Endothelial cell of umbilical vein (primary cell): ENCODE measurements at regions not wholly inside any gene's neighbourhood (a gene's known extent, or its start where the extent isn't known, plus 50 kb on each side); places are given as distances from the start of the nearest gene placed in this dataset.

Experiments used
- BruUV-seq: library from RNA; stranded (reverse); fragments of 400-500 nt; replicated peaks from 2 replicates; lab custom pipeline; 2021; lab: Mats Ljungman, UMichigan
- CTCF ChIA-PET: fragments of 300-600, 350-600 bp; sonication (Branson Sonifier 250); formaldehyde crosslinking; loops from one replicate; lab custom pipeline; 2021; ENCODE audit warnings: antibody characterized with exemption, inconsistent platforms; lab: Charles Lee
- POLR2A ChIA-PET: fragments of 300-600, 350-600 bp; sonication (Branson Sonifier 250); formaldehyde crosslinking; loops from one replicate; lab custom pipeline; 2021; ENCODE audit warnings: antibody characterized with exemption, inconsistent platforms; lab: Charles Lee
- DNase-seq: peaks from one replicate; pipeline ENCODE4 v3.0.0-alpha.2; 2011; ENCODE audit warnings: low read depth, low spot score
- FAIRE-seq: peaks from 2 replicates; lab custom pipeline; 2011; peaks lifted over from hg19 to GRCh38; lab: Jason Lieb, UNC
- H2AFZ ChIP-seq: 2 replicates; pipeline ENCODE4 v1.6.0; 2012; ENCODE audit warnings: low read depth, low read length, control low read depth, inconsistent platforms
- H3K27ac ChIP-seq: 2 replicates; pipeline ENCODE4 v1.5.1; 2011; ENCODE audit warnings: low read depth, mild to moderate bottlenecking, control low read depth, low read length, moderate library complexity; ENCODE audit not compliant: insufficient read depth
- H3K27me3 ChIP-seq, 2 experiments: 2 replicates each; pipeline versions ENCODE4 v1.6.0 to v1.6.1; 2011; ENCODE audit warnings: low read length in 2 of 2, mixed read lengths in 1 of 2; ENCODE audit not compliant: control insufficient read depth in 2 of 2, insufficient read depth in 2 of 2
- H3K36me3 ChIP-seq, 2 experiments: 2 replicates in 1 of 2; 3 replicates in 1 of 2; pipeline ENCODE4 v1.5.1; 2011; ENCODE audit warnings: low read length in 2 of 2, mild to moderate bottlenecking in 1 of 2, moderate library complexity in 1 of 2; ENCODE audit not compliant: control insufficient read depth in 2 of 2, insufficient read depth in 2 of 2; ENCODE audit errors: extremely low read depth in 1 of 2
- H3K4me1 ChIP-seq: 3 replicates; pipeline ENCODE4 v1.5.1; 2011; ENCODE audit warnings: mild to moderate bottlenecking, low read length; ENCODE audit not compliant: control insufficient read depth, insufficient read depth; ENCODE audit errors: extremely low read depth
- H3K4me2 ChIP-seq: 2 replicates; pipeline ENCODE4 v1.6.1; 2011; ENCODE audit warnings: low read length, control low read depth, mixed read lengths; ENCODE audit not compliant: insufficient read depth
- H3K4me3 ChIP-seq, 3 experiments: fragments of 200-600 bp in 1 of 3; sonication (generic), shearing (Covaris generic) in 1 of 3; replicated peaks in 1 of 3; 2 replicates each; pipeline ENCODE4 v1.5.1; 2011 to 2016; ENCODE audit warnings: control low read depth in 3 of 3, low read length in 3 of 3, mild to moderate bottlenecking in 2 of 3, inconsistent platforms in 1 of 3, low read depth in 1 of 3, moderate library complexity in 1 of 3; ENCODE audit not compliant: insufficient read depth in 1 of 3
- H3K79me2 ChIP-seq: 2 replicates; pipeline ENCODE4 v1.6.0; 2012; ENCODE audit warnings: low read length, inconsistent platforms; ENCODE audit not compliant: control insufficient read depth, insufficient read depth
- H3K9ac ChIP-seq: replicated peaks from 2 replicates; pipeline ENCODE3; 2011; ENCODE audit warnings: low read length, control low read depth; ENCODE audit not compliant: insufficient read depth; ENCODE audit errors: extremely low read depth
- H3K9me1 ChIP-seq: replicated peaks from 3 replicates; pipeline ENCODE4 v1.6.0; 2011; ENCODE audit warnings: mild to moderate bottlenecking, low read length; ENCODE audit not compliant: control insufficient read depth, insufficient read depth; ENCODE audit errors: extremely low read depth
- H3K9me3 ChIP-seq: replicated peaks from 2 replicates; pipeline ENCODE4 v1.5.1; 2012; ENCODE audit warnings: low read length, inconsistent platforms; ENCODE audit not compliant: control insufficient read depth, insufficient read depth
- H4K20me1 ChIP-seq: replicated peaks from 2 replicates; pipeline ENCODE3; 2011; ENCODE audit warnings: mild to moderate bottlenecking, low read length; ENCODE audit not compliant: control insufficient read depth, insufficient read depth; ENCODE audit errors: extremely low read depth
- EZH2 ChIP-seq: IDR thresholded peaks from 2 replicates; pipeline ENCODE4 v1.6.1; 2012; ENCODE audit warnings: borderline replicate concordance, low read depth, mild to moderate bottlenecking, moderate library complexity, low read length, inconsistent platforms; ENCODE audit not compliant: severe bottlenecking
- FOS ChIP-seq: IDR thresholded peaks from 2 replicates; pipeline ENCODE4 v1.6.1; 2011; ENCODE audit warnings: mild to moderate bottlenecking, low read length, moderate library complexity, borderline replicate concordance; ENCODE audit not compliant: insufficient read depth
- GATA2 ChIP-seq: IDR thresholded peaks from 2 replicates; pipeline ENCODE4 v1.7.0; 2011; ENCODE audit warnings: low read depth, mild to moderate bottlenecking, moderate library complexity, mixed read lengths, low read length; ENCODE audit not compliant: insufficient read length, insufficient read depth
- JUN ChIP-seq: IDR thresholded peaks from 2 replicates; pipeline ENCODE4 v1.6.1; 2011; ENCODE audit warnings: borderline replicate concordance, low read depth; ENCODE audit not compliant: insufficient read length, insufficient read depth
- MYC ChIP-seq: IDR thresholded peaks from one replicate; pipeline ENCODE4 v1.6.1; 2011; ENCODE audit warnings: mild to moderate bottlenecking, low read depth, low read length
- POLR2A ChIP-seq: IDR thresholded peaks from 2 replicates; pipeline ENCODE4 v1.6.1; 2012; ENCODE audit warnings: low read depth, mild to moderate bottlenecking, control low read depth, low read length
- POLR2AphosphoS5 ChIP-seq: IDR thresholded peaks from 2 replicates; pipeline ENCODE4 v1.6.1; 2012; ENCODE audit warnings: low read depth, mild to moderate bottlenecking, control low read depth, low read length, moderate library complexity; ENCODE audit not compliant: insufficient read depth
- dilution Hi-C: fragments of 300-500 bp; cut with MboI; formaldehyde crosslinking; loops from one replicate; pipeline ENCODE4 v1.15.0; 2019; ENCODE audit warnings: low sequenced_read_pairs; ENCODE audit not compliant: extremely low pct_ligation_motif_present
- intact Hi-C: fragments of 100-400 bp; cut with micrococcal nuclease; formaldehyde crosslinking; loops from one replicate; pipeline ENCODE4 v1.10.0; 2022
- TF ChIP-seq, protein P1 (sequence below): IDR thresholded peaks from 2 replicates; pipeline ENCODE4 v1.6.1; 2011; ENCODE audit not compliant: insufficient read depth, insufficient read length
- TF ChIP-seq, protein P2 (sequence below), 2 donors: IDR thresholded peaks; 1 replicate in 1 of 2; 2 replicates in 1 of 2; pipeline ENCODE4 v1.5.1; 2011; ENCODE audit warnings: low read length in 2 of 2, mild to moderate bottlenecking in 2 of 2, moderate library complexity in 2 of 2, control low read depth in 1 of 2, inconsistent platforms in 1 of 2, low read depth in 1 of 2; ENCODE audit not compliant: insufficient read depth in 1 of 2; ENCODE audit errors: extremely low read depth in 1 of 2

DNA sequence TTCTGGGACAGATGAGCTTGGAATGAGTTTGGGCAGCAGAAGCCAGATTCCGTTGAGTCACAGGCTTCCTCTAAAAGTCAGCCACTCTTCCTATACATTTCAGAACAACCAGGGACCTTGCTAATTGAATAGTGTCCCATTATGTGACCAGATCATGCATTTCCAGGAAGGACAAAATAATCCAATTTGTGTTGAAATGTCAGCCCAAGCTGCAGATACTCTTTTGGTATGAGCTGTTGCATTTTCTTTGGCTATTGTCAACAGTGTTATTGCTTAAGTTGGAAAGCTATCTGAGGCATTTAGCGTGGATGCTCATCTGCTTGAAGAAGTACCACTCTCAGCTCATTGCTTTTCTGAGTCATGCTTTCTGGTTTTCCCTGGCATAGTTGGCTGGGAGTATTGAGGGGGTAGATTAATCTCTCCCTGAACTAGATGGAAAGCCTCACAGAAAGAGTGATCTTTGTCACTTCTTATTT lies 223.7 kb upstream of the HABP2 start:
- Histone ChIP-seq H3K4me2 (no peak overlapping the region), H3K27me3 (no peaks in the 10 kb centered on the region), H3K9me3 (no peaks in the 10 kb centered on the region), H4K20me1 (no peaks in the 10 kb centered on the region), H3K79me2 (no peaks in the 10 kb centered on the region), H3K27ac (no peak overlapping the region), H3K9me1 (no peaks in the 10 kb centered on the region), H3K4me3 (no peak overlapping the region), H3K9ac (no peak overlapping the region), H3K36me3 (no peaks in the 10 kb centered on the region), H3K4me1 (peaks cover 6% of the 10 kb centered on the region), H2AFZ (no peak overlapping the region)
- BruUV-seq, result no TSS peak
- FAIRE-seq (no peak), DNase-seq (no peak)
- POLR2A ChIA-PET, result no interaction called here
- CTCF ChIA-PET, result interaction anchor here (1.4 to 1.5 kb wide), 2 partner anchors 10 to 56 kb away, joined by 4 to 5 read pairs; no protein-coding TSS in a partner anchor
- intact Hi-C loops, result no loop called here
- TF ChIP-seq POLR2A (no peak), JUN (no peak), POLR2AphosphoS5 (no peak), GATA2 (no peak), MYC (no peak), EZH2 (no peak), FOS (no peak)
- TF ChIP-seq, protein P1, sequence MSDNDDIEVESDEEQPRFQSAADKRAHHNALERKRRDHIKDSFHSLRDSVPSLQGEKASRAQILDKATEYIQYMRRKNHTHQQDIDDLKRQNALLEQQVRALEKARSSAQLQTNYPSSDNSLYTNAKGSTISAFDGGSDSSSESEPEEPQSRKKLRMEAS, result no peak
- TF ChIP-seq, protein P2, sequence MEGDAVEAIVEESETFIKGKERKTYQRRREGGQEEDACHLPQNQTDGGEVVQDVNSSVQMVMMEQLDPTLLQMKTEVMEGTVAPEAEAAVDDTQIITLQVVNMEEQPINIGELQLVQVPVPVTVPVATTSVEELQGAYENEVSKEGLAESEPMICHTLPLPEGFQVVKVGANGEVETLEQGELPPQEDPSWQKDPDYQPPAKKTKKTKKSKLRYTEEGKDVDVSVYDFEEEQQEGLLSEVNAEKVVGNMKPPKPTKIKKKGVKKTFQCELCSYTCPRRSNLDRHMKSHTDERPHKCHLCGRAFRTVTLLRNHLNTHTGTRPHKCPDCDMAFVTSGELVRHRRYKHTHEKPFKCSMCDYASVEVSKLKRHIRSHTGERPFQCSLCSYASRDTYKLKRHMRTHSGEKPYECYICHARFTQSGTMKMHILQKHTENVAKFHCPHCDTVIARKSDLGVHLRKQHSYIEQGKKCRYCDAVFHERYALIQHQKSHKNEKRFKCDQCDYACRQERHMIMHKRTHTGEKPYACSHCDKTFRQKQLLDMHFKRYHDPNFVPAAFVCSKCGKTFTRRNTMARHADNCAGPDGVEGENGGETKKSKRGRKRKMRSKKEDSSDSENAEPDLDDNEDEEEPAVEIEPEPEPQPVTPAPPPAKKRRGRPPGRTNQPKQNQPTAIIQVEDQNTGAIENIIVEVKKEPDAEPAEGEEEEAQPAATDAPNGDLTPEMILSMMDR (IDR thresholded peaks at IDR 0.05; ENCODE audit: extremely low read depth in 1 of 2, insufficient read depth in 1 of 2, low read depth in 1 of 2, low read length in 2 of 2), result no peak
- dilution Hi-C loops, result no loop called here
